DMS 273 (cell line): ENCODE measurements at regions not wholly inside any gene's neighbourhood (a gene's known extent, or its start where the extent isn't known, plus 50 kb on each side); places are given as distances from the start of the nearest gene placed in this dataset.

Experiments used
- DNase-seq: peaks from one replicate; lab custom pipeline; 2025; ENCODE audit not compliant: unreplicated experiment; lab: John Stamatoyannopoulos, UW

GRCh38 chr1:219773775-219774174 lies 154.6 kb downstream of the SLC30A10 start:
- no peak for DNase-seq

DNA sequence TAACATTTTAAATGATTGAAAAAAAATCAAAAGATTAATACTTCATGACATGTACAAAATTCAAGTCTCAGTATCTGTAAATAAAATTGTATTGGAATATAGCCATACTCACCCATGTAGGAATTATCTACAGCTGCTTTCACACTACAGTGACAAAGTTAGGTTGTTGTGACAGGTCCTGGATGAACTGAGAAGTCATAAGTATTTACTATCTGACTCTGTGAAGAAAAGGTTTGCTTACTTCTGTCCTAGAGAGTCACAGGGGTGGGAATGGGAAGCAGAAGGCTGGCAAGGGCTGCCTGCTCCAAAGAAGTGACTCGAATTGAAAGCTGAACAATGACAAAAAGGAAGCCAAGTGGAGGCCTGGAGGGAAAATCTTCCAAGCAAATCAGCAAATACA lies 155.2 kb downstream of the SLC30A10 start:
- DNase-seq = no peak

DNA sequence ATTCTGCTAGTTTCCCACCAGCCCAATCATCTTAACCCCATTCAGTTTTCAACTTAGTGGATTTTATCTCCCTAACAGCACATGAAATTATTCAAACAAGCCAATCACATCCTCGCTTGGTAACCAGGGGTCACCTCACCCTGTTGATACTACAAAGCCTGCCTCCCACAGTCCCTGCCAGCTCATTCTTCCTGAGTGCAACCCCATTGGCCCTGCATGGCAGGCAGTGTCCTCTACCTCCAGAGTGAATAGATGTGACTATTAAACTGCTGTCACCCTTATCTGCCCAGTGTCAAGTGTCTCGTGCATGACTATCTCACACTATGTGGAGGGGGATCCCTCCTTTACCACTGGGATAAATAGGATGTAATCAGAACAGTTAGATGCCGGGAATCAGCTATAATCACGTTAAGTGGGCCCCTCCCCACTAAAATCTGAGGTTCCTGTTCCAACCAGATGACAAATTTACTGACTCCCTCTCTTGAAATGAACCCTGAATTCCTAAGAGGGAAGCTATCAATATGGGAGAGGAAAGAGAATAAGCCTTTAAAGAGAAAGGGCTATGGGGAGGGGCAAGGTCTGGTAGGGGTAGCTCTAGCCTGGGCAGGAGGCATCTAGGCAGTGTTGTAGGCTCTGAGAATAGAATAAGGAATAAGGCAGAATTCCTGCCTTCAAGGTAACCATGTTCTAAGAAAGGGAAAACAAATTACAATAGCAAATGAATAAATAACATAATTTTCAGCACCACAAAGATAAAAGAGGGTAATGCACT lies 155.9 kb downstream of the SLC30A10 start:
- DNase-seq = no peak

DNA sequence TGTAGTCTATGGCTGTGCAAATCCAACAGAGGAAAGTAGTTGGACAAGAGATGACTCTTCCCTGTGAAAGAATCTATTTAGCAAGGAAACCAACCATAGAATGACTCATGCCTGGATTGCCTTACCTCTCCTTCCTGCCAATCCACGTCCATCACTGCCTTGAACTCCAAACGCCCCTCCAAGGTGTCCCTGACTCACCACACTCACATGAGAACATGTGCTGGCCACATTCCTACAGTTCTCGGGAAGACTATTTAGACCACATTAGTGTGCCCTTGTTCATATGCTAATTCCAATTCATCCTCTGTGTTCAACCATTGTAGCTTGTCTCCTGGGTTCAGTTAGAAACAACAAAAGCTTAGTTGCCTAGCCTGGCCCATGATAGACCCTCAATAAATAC lies 157.3 kb downstream of the SLC30A10 start:
- no peak for DNase-seq

- no peak for DNase-seq
Observed at GRCh38 chr1:219763321-219763720, 150.4 kb upstream of the ZC3H11B start.

- no peak for DNase-seq
Observed at GRCh38 chr1:219761208-219761860, 148.4 kb upstream of the ZC3H11B start.

DNA sequence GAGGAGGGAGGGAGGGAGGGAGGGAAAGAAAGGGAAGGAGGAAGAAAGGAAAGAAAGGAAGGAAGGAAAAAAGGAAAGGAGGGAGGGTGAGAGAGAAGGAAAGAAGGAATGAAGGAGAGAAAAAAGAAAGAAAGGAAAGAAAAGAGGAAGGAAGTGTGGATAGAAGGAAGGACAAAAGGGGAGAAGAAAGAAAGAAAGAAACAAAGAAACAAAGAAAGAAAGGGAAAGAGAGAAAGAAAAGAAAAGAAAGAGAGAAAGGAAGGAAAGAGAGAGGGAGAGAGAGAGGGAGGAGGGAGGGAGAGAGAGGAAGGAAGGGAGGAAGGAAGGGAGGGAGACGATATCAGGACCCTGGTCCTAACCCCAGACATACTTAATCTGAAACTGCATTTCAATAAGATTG lies 146.2 kb upstream of the ZC3H11B start:
- DNase-seq = no peak

DNA sequence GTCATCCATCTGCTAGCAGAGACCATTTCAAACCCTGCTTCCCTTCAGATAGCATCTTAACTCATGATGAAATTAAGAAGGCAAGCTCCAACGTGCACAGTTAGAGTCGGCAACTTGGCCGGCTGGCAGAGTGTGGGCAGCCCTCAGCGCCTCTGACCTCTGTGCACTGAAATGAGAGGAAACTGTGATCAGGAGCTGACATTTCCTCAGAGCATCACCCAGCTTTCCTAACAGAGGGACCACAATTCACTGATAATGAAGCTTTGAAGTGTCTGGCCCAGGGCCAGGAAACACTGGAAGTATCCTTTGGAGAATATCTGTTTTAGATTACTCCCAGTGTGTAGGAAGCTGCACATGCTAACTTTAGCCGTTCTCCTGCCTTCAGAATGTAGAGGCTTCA lies 145.0 kb upstream of the ZC3H11B start:
- peak; percentile 86 for DNase-seq

- DNase-seq = no peak
Observed at GRCh38 chr1:219755234-219755633, 142.3 kb upstream of the ZC3H11B start.

DNA sequence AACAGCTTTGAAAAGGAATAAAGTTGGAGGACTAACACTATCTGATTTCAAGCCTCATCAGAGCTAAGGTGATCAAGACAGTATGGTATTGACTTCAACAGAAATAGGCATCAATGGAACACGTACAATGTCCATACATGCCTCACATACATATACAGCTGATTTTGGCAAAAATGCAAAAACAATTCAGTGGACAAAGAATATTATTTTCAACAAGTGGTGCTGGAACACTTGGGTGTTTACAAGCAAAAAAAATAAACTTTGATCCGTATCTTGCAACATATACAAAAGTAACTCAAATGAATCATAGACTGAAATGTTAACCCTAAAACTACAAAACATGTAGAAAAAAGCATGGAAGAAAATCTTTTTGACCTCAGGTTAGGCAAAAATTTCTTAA lies 141.9 kb upstream of the ZC3H11B start:
- no peak for DNase-seq

GRCh38 chr1:219753914-219754313 lies 141.0 kb upstream of the ZC3H11B start:
- DNase-seq = peak; percentile 23

- no peak for DNase-seq
Observed at GRCh38 chr1:219752645-219753044, 139.7 kb upstream of the ZC3H11B start.

- peak; percentile 50 for DNase-seq
Observed at GRCh38 chr1:219751870-219752507, 139.1 kb upstream of the ZC3H11B start.

- no peak for DNase-seq
Observed at GRCh38 chr1:219749370-219749769, 136.5 kb upstream of the ZC3H11B start.

GRCh38 chr1:219746141-219746540 lies 133.2 kb upstream of the ZC3H11B start:
- no peak for DNase-seq

GRCh38 chr1:219744652-219745469 lies 132.0 kb upstream of the ZC3H11B start:
- DNase-seq = no peak

- DNase-seq = no peak
Observed at GRCh38 chr1:219741011-219741970, 128.4 kb upstream of the ZC3H11B start.

DNA sequence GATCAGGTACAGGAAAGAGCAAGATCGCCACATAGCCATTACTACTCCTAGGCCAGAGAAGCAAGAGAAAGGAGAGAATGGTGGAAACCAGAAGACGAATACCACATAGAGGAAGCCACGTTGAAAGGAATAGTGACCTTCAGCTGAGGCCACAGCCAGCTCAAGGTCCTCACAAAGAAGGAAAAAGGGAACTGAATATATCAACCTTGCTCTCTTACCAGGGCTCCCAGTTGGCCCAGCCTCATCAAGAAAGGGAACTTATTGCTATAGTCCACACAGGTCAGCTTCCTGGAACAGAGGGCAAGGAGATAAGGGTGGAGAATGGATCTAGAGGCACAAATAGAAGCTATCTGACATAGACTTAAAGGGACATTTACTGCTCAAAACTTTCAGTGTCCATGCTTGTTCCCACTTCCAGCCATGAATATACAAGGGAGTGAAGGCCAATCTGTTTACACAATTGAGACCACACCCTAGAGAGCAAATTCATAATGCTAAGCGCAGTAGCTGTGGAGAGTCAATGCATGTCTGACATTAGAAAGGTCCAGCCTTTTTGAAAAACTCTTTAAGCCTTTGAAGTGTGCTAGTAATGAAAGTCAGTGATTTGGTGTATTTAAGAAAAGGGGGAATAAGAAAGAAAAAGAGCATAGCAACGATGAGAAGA lies 120.7 kb upstream of the ZC3H11B start:
- no peak for DNase-seq

DNA sequence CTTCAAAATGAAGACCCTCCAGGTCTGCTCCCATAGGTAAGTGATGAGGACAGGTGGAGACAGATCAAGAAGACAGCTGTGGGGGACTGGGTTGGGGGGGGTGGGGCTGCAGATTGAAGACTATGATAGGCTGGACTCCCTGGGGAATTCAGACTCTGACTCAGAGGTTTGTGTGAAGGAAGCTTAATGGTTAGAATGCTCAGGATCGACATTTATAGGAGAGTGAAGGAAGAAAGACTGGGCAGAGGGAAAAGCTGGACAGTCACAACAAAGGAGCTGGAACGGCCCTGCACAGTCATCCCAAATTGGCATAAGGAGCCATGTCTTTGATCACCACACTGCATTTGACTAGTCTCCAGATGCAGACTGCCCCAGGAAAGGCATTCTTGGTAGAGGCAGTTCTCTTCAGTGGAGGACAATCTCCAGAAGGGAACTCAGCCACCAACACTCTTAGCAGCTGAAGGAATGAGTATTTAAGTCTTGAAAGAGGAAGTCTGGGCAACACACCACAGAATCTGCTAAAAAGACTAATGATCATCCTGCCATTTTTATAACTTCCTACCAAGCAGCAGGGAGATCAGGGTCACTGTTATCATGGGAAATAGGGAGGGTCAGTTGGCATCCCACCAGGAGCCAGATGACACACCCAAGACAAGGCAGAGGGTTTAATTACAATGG lies 120.0 kb upstream of the ZC3H11B start:
- no peak for DNase-seq
